B cell (primary cell): ENCODE measurements at regions not wholly inside any gene's neighbourhood (a gene's known extent, or its start where the extent isn't known, plus 50 kb on each side); places are given as distances from the start of the nearest gene placed in this dataset.

ENCODE experiments used
- ATAC-seq: fragments of 200-7000 bp; cut with Tn5 transposase; one replicate; pipeline ENCODE4 v1.10.0; 2021; ENCODE audit warnings: low read depth, mild to moderate bottlenecking, moderate number of reproducible peaks, moderate library complexity
- CTCF ChIA-PET: fragments of 350-600 bp; sonication (Branson Sonifier 250); formaldehyde crosslinking; loops from one replicate; lab custom pipeline; 2021; ENCODE audit warnings: antibody characterized with exemption, inconsistent platforms; lab: Charles Lee
- POLR2A ChIA-PET: fragments of 350-600 bp; sonication (Branson Sonifier 250); formaldehyde crosslinking; loops from one replicate; lab custom pipeline; 2021; ENCODE audit warnings: antibody characterized with exemption; lab: Charles Lee
- DNase-seq: peaks from one replicate; pipeline ENCODE4 v3.0.0; 2013
- H2AFZ ChIP-seq: 2 replicates; pipeline ENCODE4 v1.6.1; 2012; ENCODE audit warnings: mild to moderate bottlenecking, low read depth, low read length; ENCODE audit not compliant: insufficient read depth, poor library complexity, severe bottlenecking
- H3K27ac ChIP-seq, 2 donors: 1 replicate in 1 of 2; 2 replicates in 1 of 2; pipeline ENCODE4 v1.5.1; 2012 to 2013; ENCODE audit warnings: low read length in 2 of 2, mild to moderate bottlenecking in 2 of 2, moderate library complexity in 1 of 2
- H3K27me3 ChIP-seq, 4 experiments: fragments of 200-600 bp in 1 of 4; sonication (generic) in 1 of 4; replicated peaks in 1 of 4; 1 replicate in 2 of 4; 2 replicates in 2 of 4; pipeline versions ENCODE4 v1.6.1 to v1.7.0; 2013 to 2016; ENCODE audit warnings: low read length in 3 of 4, mild to moderate bottlenecking in 2 of 4, mixed read lengths in 1 of 4, moderate library complexity in 1 of 4; ENCODE audit not compliant: insufficient read depth in 4 of 4, control insufficient read depth in 3 of 4; ENCODE audit errors: control extremely low read depth in 1 of 4
- H3K36me3 ChIP-seq, 2 experiments: replicated peaks in 1 of 2; 1 replicate in 1 of 2; 2 replicates in 1 of 2; pipeline versions ENCODE4 v1.6.1 to v1.7.1; 2013; ENCODE audit warnings: low read length in 1 of 2; ENCODE audit not compliant: insufficient read depth in 2 of 2, control insufficient read depth in 1 of 2; ENCODE audit errors: control extremely low read depth in 1 of 2, extremely low read depth in 1 of 2
- H3K4me1 ChIP-seq, 2 donors: fragments of 200-600 bp in 1 of 2; sonication (generic) in 1 of 2; 1 replicate in 1 of 2; 2 replicates in 1 of 2; pipeline versions ENCODE4 v1.5.1 to v1.6.1; 2013 to 2017; ENCODE audit warnings: low read length in 2 of 2; ENCODE audit not compliant: control insufficient read depth in 2 of 2, insufficient read depth in 2 of 2
- H3K4me2 ChIP-seq: replicated peaks from 2 replicates; pipeline ENCODE3; 2012; ENCODE audit warnings: mild to moderate bottlenecking, low read depth, low read length; ENCODE audit not compliant: poor library complexity, severe bottlenecking
- H3K4me3 ChIP-seq, 5 experiments: fragments of 200-600 bp in 1 of 5; sonication (generic) in 1 of 5; 1 replicate in 3 of 5; 2 replicates in 2 of 5; pipeline versions ENCODE4 v1.5.1 to v1.7.0; 2011 to 2016; ENCODE audit warnings: low read length in 4 of 5, mild to moderate bottlenecking in 4 of 5, low read depth in 2 of 5, control low read depth in 1 of 5, moderate library complexity in 1 of 5; ENCODE audit not compliant: insufficient read depth in 1 of 5; ENCODE audit errors: control extremely low read depth in 1 of 5, extremely low read depth in 1 of 5
- H3K79me2 ChIP-seq: fragments of 200-600 bp; sonication (generic); one replicate; pipeline ENCODE4 v1.6.0; 2016; ENCODE audit warnings: low read length; ENCODE audit not compliant: control insufficient read depth, insufficient read depth
- H3K9ac ChIP-seq: fragments of 200-600 bp; sonication (generic); 2 replicates; pipeline ENCODE4 v1.6.1; 2017; ENCODE audit warnings: mild to moderate bottlenecking, low read length, moderate library complexity
- H3K9me3 ChIP-seq, 3 donors: one replicate each; pipeline versions ENCODE4 v1.6.1 to v1.7.1; 2013; ENCODE audit warnings: low read length in 2 of 3; ENCODE audit not compliant: control insufficient read depth in 2 of 3, insufficient read depth in 1 of 3; ENCODE audit errors: control extremely low read depth in 1 of 3
- H4K20me1 ChIP-seq: 2 replicates; pipeline ENCODE4 v1.6.0; 2012; ENCODE audit warnings: mild to moderate bottlenecking, low read length; ENCODE audit not compliant: insufficient read depth, control insufficient read depth, poor library complexity, severe bottlenecking
- H3K27ac Mint-ChIP-seq: one replicate; pipeline ENCODE4 v1.8.0; 2021; ENCODE audit warnings: mixed read lengths
- H3K27me3 Mint-ChIP-seq: one replicate; pipeline ENCODE4 v1.8.0; 2021; ENCODE audit warnings: mixed read lengths
- H3K4me1 Mint-ChIP-seq: one replicate; pipeline ENCODE4 v1.8.0; 2021; ENCODE audit warnings: mixed read lengths
- H3K4me3 Mint-ChIP-seq: one replicate; pipeline ENCODE4 v1.8.0; 2021; ENCODE audit warnings: mixed read lengths
- H3K9me3 Mint-ChIP-seq: one replicate; pipeline ENCODE4 v1.8.0; 2022; ENCODE audit warnings: mixed read lengths; ENCODE audit not compliant: insufficient read depth
- CTCF ChIP-seq: fragments of 200-600 bp; IDR thresholded peaks from one replicate; pipeline ENCODE4 v1.8.0; 2022; ENCODE audit warnings: antibody characterized with exemption, mild to moderate bottlenecking
- EZH2 ChIP-seq: IDR thresholded peaks from 2 replicates; pipeline ENCODE4 v1.6.1; 2012; ENCODE audit warnings: borderline replicate concordance, low read depth, mild to moderate bottlenecking, moderate library complexity, low read length; ENCODE audit not compliant: insufficient read depth, poor library complexity, severe bottlenecking
- WGBS: methylation state at CpG from one replicate; pipeline ENCODE4 v1.1.5; 2013; ENCODE audit warnings: missing lambda C conversion rate; ENCODE audit not compliant: insufficient coverage; 5-methylcytosine and 5-hydroxymethylcytosine counted together
- intact Hi-C: fragments of 100-400 bp; cut with micrococcal nuclease; formaldehyde crosslinking; loops from one replicate; pipeline ENCODE4 v1.10.0; 2022

- intact Hi-C loops: no loop called here
- no peak overlapping the region for H3K27ac Mint-ChIP-seq
- H3K4me1 ChIP-seq: no peaks in the 10 kb centered on the region
- ATAC-seq (no peak), DNase-seq (no peak)
- no peaks in the 10 kb centered on the region for H3K9me3 Mint-ChIP-seq
- no peak overlapping the region for H3K4me3 ChIP-seq
- H3K27me3 Mint-ChIP-seq: peaks cover 11% of the 10 kb centered on the region
- H2AFZ ChIP-seq: no peak overlapping the region
- no peaks in the 10 kb centered on the region for H3K4me1 Mint-ChIP-seq
- no peaks in the 10 kb centered on the region for H3K36me3 ChIP-seq
- no peak overlapping the region for H3K9ac ChIP-seq
- H4K20me1 ChIP-seq: no peaks in the 10 kb centered on the region
- H3K27ac ChIP-seq: no peak overlapping the region
- ChIA-PET CTCF (no interaction called here), POLR2A (no interaction called here)
- no peaks in the 10 kb centered on the region for H3K27me3 ChIP-seq
- H3K9me3 ChIP-seq: peaks cover 0 to 2% (median 0%) of the 10 kb centered on the region in 3 donors
- WGBS: 80% methylated on average over 1 of the region's 2 CpGs
- no peak overlapping the region for H3K4me3 Mint-ChIP-seq
- no peak overlapping the region for H3K4me2 ChIP-seq
- TF ChIP-seq EZH2: no peak
- TF ChIP-seq CTCF: no peak
- no peaks in the 10 kb centered on the region for H3K79me2 ChIP-seq
Observed at GRCh38 chr5:152113401-152113800, 188.8 kb upstream of the GLRA1 start.

GRCh38 chr5:152107220-152107619, 182.6 kb upstream of the GLRA1 start:
- Histone ChIP-seq H3K9me3 (peaks cover 0 to 4% (median 0%) of the 10 kb centered on the region in 3 donors), H3K27ac (no peak overlapping the region), H4K20me1 (no peaks in the 10 kb centered on the region), H3K4me3 (no peak overlapping the region), H2AFZ (no peak overlapping the region), H3K27me3 (no peaks in the 10 kb centered on the region), H3K4me1 (no peaks in the 10 kb centered on the region), H3K4me2 (no peak overlapping the region), H3K79me2 (no peaks in the 10 kb centered on the region), H3K9ac (no peak overlapping the region), H3K36me3 (no peaks in the 10 kb centered on the region)
- Mint-ChIP-seq H3K27ac (no peak overlapping the region), H3K4me3 (no peak overlapping the region), H3K27me3 (peaks cover 14% of the 10 kb centered on the region), H3K4me1 (no peaks in the 10 kb centered on the region), H3K9me3 (peaks cover 10% of the 10 kb centered on the region)
- ChIA-PET CTCF (interaction anchor here (0.8 kb wide), 1 partner anchor 34 kb away, joined by 3 read pairs; no protein-coding TSS in a partner anchor), POLR2A (no interaction called here)
- TF ChIP-seq CTCF (no peak), EZH2 (no peak)
- WGBS: 33% methylated on average over 1 of the region's 3 CpGs
- no peak for DNase-seq
- intact Hi-C loops: no loop called here
- ATAC-seq: no peak
